ENCODE measurements at regions not wholly inside any gene's neighbourhood (a gene's known extent, or its start where the extent isn't known, plus 50 kb on each side); places are given as distances from the start of the nearest gene placed in this dataset.

- TF ChIP-seq ZNF24 (tag by site-specific recombination; IDR thresholded peaks at IDR 0.05) = no peak
- no peak for TF ChIP-seq ZNF513 (tag by site-specific recombination; IDR thresholded peaks at IDR 0.05)
These were observed 60.8 kb downstream of the BTBD3 start (continued) for GRCh38 chr20:11978496-11978895.

- H3K4me1 ChIP-seq (ENCODE audit: control insufficient read depth, insufficient read depth, low read length) = no peaks in the 10 kb centered on the region
- H3K9me3 ChIP-seq (ENCODE audit: control insufficient read depth, insufficient read depth, low read depth, low read length) = no peaks in the 10 kb centered on the region
- TF ChIP-seq ZNF792 (tag by site-specific recombination; IDR thresholded peaks at IDR 0.05) = no peak
- no peak for TF ChIP-seq KLF10 (tag by site-specific recombination; IDR thresholded peaks at IDR 0.05)
- no peak for TF ChIP-seq ZNF544 (tag by site-specific recombination; IDR thresholded peaks at IDR 0.05)
- TF ChIP-seq SCRT1 (tag by site-specific recombination; IDR thresholded peaks at IDR 0.05; ENCODE audit: borderline replicate concordance) = no peak
- no peak for TF ChIP-seq ZNF837 (tag by site-specific recombination; IDR thresholded peaks at IDR 0.05)
- no peak for TF ChIP-seq ZNF302 (tag by site-specific recombination; IDR thresholded peaks at IDR 0.05; ENCODE audit: low read depth)
- TF ChIP-seq AEBP2 (tag by site-specific recombination; IDR thresholded peaks at IDR 0.05; ENCODE audit: borderline replicate concordance) = no peak
- H3K4me3 ChIP-seq (ENCODE audit: low read depth, low read length) = no peak overlapping the region
- CTCF ChIA-PET = no interaction called here
- POLR2A ChIA-PET = no interaction called here
- no peak overlapping the region for H3K27ac ChIP-seq (ENCODE audit: extremely low read depth, low read depth, low read length)
- no peaks in the 10 kb centered on the region for H3K36me3 ChIP-seq (ENCODE audit: control insufficient read depth in 2 of 2, insufficient read depth in 1 of 2, low read length in 2 of 2)
These were observed 61.8 kb downstream of the BTBD3 start for GRCh38 chr20:11979306-11979990.

GRCh38 chr20:11980263-11980662 lies 62.6 kb downstream of the BTBD3 start:
- Histone ChIP-seq H3K36me3 (ENCODE audit: control insufficient read depth in 2 of 2, insufficient read depth in 1 of 2, low read length in 2 of 2) (no peaks in the 10 kb centered on the region), H3K4me3 (ENCODE audit: low read depth, low read length) (no peak overlapping the region), H3K27ac (ENCODE audit: extremely low read depth, low read depth, low read length) (no peak overlapping the region), H3K4me1 (ENCODE audit: control insufficient read depth, insufficient read depth, low read length) (no peaks in the 10 kb centered on the region), H3K9me3 (ENCODE audit: control insufficient read depth, insufficient read depth, low read depth, low read length) (no peaks in the 10 kb centered on the region)
- ChIA-PET CTCF (no interaction called here), POLR2A (no interaction called here)
- TF ChIP-seq ZNF311 (tag by site-specific recombination; IDR thresholded peaks at IDR 0.05; ENCODE audit: borderline replicate concordance) (no peak), ZNF626 (tag by site-specific recombination; IDR thresholded peaks at IDR 0.05) (no peak), KLF17 (tag by site-specific recombination; IDR thresholded peaks at IDR 0.05) (no peak), PRDM6 (tag by site-specific recombination; IDR thresholded peaks at IDR 0.05) (no peak), SETDB1 (IDR thresholded peaks at IDR 0.05; ENCODE audit: insufficient read length, low read length) (no peak), ZNF114 (tag by site-specific recombination; IDR thresholded peaks at IDR 0.05) (no peak), ZNF518A (tag by site-specific recombination; conservative IDR thresholded peaks at IDR 0.05; ENCODE audit: low read depth) (no peak), ZNF530 (tag by site-specific recombination; IDR thresholded peaks at IDR 0.05; ENCODE audit: low read depth) (no peak), ZBTB10 (tag by site-specific recombination; IDR thresholded peaks at IDR 0.05) (no peak)
